Bronchial epithelial cell (primary cell): ENCODE measurements at regions not wholly inside any gene's neighbourhood (a gene's known extent, or its start where the extent isn't known, plus 50 kb on each side); places are given as distances from the start of the nearest gene placed in this dataset.

Experiments
- DNase-seq: peaks from one replicate; pipeline ENCODE4 v3.0.0-alpha.2; 2010; ENCODE audit warnings: low read depth
- FAIRE-seq: peaks from 2 replicates; lab custom pipeline; 2011; peaks lifted over from hg19 to GRCh38; lab: Jason Lieb, UNC
- H3K27me3 ChIP-seq: 2 replicates; pipeline ENCODE4 v1.5.1; 2011; ENCODE audit warnings: low read length; ENCODE audit not compliant: control insufficient read depth, insufficient read depth
- H3K36me3 ChIP-seq: 2 replicates; pipeline ENCODE4 v1.5.1; 2011; ENCODE audit warnings: low read length; ENCODE audit not compliant: control insufficient read depth, insufficient read depth
- H3K4me3 ChIP-seq: 2 replicates; pipeline ENCODE4 v1.5.1; 2011; ENCODE audit warnings: mild to moderate bottlenecking, low read depth, low read length, control low read depth
- TF ChIP-seq, protein P1 (sequence below): IDR thresholded peaks from 2 replicates; pipeline ENCODE4 v1.5.1; 2011; ENCODE audit warnings: mild to moderate bottlenecking, moderate library complexity, low read length, control low read depth, inconsistent platforms; ENCODE audit not compliant: insufficient read depth, severe bottlenecking

DNA sequence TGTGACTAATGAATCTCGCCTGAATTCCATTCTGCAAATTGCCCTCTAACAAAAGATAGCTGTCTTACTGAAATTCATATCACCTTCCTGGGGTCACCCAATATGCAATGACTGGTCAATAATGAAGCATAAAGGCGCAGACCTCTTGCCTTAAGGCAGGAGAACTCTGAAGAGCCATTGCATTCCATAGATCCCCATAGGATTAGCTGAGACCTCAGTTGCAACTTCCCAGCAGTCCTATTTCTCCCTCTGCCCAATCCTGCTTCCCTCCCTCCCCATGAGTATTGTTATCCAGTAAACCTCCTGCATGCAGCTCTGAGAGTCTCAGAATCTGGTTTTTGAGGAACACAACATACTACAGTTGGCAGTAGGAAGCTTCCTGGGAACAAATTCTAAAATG, 396.5 kb downstream of the DCAF12L2 start:
- DNase-seq (no peak), FAIRE-seq (no peak)
- TF ChIP-seq, protein P1, sequence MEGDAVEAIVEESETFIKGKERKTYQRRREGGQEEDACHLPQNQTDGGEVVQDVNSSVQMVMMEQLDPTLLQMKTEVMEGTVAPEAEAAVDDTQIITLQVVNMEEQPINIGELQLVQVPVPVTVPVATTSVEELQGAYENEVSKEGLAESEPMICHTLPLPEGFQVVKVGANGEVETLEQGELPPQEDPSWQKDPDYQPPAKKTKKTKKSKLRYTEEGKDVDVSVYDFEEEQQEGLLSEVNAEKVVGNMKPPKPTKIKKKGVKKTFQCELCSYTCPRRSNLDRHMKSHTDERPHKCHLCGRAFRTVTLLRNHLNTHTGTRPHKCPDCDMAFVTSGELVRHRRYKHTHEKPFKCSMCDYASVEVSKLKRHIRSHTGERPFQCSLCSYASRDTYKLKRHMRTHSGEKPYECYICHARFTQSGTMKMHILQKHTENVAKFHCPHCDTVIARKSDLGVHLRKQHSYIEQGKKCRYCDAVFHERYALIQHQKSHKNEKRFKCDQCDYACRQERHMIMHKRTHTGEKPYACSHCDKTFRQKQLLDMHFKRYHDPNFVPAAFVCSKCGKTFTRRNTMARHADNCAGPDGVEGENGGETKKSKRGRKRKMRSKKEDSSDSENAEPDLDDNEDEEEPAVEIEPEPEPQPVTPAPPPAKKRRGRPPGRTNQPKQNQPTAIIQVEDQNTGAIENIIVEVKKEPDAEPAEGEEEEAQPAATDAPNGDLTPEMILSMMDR, result no peak
- Histone ChIP-seq H3K4me3 (no peak overlapping the region), H3K36me3 (no peaks in the 10 kb centered on the region), H3K27me3 (no peaks in the 10 kb centered on the region)

DNA sequence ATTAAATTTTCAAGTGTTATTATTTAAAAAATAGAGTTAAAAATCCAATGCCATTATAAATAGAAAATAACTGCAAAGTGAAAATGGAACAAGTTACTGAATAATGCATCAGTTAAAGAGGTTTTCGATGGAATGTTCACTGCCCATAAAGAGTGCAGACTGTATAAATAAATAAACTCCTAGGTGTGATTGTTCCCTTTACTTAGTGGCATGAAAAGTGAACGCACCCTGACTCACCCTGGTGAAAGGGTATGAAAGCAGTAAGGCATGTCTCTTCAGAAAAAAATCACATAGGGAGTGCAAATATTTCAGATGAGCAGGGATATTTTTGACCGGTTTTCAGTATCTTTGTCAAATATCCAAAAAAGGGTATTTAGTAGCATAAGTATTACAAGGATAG, 387.8 kb downstream of the DCAF12L2 start:
- H3K4me3 ChIP-seq, result no peak overlapping the region
- TF ChIP-seq, protein P1, result no peak
- no peaks in the 10 kb centered on the region for H3K27me3 ChIP-seq
- FAIRE-seq (no peak), DNase-seq (peak; percentile 0)
- no peaks in the 10 kb centered on the region for H3K36me3 ChIP-seq

GRCh38 chrX:125782184-125782583, 383.9 kb downstream of the DCAF12L2 start:
- no peak for DNase-seq
- no peak for FAIRE-seq
- TF ChIP-seq, protein P1, result no peak
- H3K36me3 ChIP-seq, result no peaks in the 10 kb centered on the region
- H3K27me3 ChIP-seq, result no peaks in the 10 kb centered on the region
- no peak overlapping the region for H3K4me3 ChIP-seq

DNA sequence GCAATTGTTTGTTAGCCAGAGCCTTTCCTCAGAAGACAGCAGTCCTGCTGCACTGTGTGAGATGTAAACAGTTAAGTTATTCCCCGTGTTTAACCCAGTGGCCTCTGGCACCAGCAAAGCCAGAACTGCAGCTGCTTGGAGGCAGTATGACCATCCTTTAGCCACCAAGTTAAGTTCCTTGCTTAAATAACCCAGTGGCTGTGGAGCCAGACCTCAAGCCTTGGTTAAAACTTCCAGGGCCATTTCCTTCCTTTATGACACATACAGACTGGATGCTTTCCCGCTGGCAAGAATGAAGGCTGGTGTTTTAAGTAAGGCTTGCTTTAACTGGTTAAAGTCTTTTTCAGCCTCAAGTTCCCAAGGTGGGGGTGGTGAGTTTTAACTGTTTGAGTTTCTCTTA, 379.8 kb downstream of the DCAF12L2 start:
- TF ChIP-seq, protein P1, result no peak
- Histone ChIP-seq H3K27me3 (no peaks in the 10 kb centered on the region), H3K36me3 (no peaks in the 10 kb centered on the region), H3K4me3 (no peak overlapping the region)
- DNase-seq (no peak), FAIRE-seq (no peak)

DNA sequence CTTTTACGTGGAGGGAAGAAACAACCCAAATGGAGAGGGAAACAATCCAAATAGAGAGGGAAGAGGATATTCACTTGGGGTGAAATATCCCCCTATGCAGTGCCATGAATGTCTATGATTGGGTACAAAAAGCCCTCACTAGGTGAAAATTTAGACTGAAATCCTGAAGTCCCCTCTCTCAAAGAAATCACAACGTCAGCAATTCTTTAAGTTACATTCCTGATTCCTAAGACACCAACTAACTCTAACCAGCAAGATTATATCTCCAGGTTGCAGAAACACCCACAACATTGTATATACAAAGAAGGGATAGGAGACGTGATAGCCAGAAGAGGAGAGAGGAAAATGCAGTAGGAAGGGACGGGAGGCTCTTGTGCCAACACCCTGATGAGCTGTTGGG, 374.3 kb downstream of the DCAF12L2 start:
- H3K36me3 ChIP-seq, result no peaks in the 10 kb centered on the region
- no peak for DNase-seq
- no peak overlapping the region for H3K4me3 ChIP-seq
- no peaks in the 10 kb centered on the region for H3K27me3 ChIP-seq
- TF ChIP-seq, protein P1, result no peak
- no peak for FAIRE-seq

DNA sequence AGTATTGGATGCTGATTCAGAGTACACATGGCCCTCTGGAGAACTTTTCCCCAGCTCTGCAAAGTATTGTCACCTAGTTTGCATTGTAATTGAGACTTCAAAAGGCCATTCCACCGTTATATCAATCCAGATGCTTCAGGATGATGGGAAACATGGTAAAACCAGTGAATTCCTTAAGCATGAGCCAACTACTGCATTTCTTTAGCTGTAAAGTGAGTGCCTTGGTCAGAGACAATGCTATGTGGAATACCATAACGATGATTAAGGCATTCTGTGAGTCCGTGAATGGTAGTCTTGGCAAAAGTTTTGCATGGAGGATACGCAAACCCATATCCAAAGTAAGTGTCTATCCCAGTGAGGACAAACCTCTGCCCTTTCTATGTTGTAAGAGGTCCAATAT, 355.2 kb downstream of the DCAF12L2 start:
- TF ChIP-seq, protein P1, result no peak
- no peak overlapping the region for H3K4me3 ChIP-seq
- FAIRE-seq, result no peak
- no peak for DNase-seq
- H3K36me3 ChIP-seq, result no peaks in the 10 kb centered on the region
- no peaks in the 10 kb centered on the region for H3K27me3 ChIP-seq
